NCI-H510A (cell line): ENCODE measurements at regions not wholly inside any gene's neighbourhood (a gene's known extent, or its start where the extent isn't known, plus 50 kb on each side); places are given as distances from the start of the nearest gene placed in this dataset.
"Not testable (repeated sequence)": the region's sequence is repeated elsewhere in the genome, so short reads cannot be mapped to it uniquely, and the experiment has no call there.

Experiments
- DNase-seq: peaks from one replicate; lab custom pipeline; 2025; lab: John Stamatoyannopoulos, UW

DNA sequence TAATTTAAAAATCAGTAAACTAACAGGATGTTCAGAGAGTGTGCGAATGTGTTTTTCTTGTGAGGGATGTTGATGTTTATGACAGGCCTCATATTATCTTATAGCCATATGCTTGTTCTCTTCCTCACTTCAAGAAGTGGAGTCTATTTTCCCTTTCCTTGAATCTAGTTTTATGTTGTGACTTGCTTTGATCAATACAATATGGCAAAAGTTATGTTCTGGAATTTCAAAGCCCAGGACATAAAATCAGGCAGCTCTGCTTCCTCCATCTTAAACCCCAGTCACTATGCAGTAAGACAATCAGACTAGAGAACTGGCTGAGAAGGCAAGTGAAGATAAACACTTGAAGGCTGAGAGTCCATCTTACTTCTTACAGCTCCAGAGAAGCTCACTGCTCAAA is 585.1 kb upstream of the NETO1 start:
- no peak for DNase-seq

DNA sequence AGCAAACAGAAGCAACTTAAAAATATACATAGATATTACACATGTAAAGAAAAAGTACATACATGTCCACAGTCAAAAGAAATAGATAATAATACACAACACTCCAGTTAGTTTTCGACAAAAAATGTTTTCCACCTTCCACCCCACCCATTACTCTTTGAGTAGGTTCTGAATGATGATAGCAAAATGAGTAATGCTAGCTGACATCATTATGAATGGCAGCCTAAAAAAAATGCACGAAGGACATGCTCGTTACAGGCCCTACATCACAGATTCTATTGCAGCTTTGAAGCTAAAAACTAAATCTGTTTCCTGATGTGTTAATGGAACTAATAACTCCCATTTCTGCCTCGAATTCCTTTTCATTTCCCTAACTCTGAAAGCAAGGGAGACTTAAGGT is 578.7 kb upstream of the NETO1 start:
- DNase-seq, result no peak

DNA sequence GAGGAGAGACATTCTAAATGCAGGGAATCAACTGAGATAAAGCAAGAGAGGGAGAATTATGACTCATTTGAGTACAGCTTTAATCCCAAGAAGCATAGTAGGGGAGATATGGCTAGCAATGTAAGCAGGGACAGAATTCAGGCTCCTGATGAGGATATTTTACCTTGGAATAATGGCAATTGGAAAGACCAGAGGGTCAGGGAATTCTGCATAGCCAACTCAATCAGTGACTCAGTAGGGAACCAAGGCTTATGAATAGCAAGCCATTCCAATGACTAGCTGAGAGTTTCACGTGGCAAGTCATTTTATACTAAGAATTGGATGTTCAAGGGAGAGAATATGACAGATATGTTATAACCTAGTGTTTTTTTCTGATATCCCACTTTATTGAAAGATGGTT is 563.8 kb upstream of the NETO1 start:
- DNase-seq, result no peak

DNA sequence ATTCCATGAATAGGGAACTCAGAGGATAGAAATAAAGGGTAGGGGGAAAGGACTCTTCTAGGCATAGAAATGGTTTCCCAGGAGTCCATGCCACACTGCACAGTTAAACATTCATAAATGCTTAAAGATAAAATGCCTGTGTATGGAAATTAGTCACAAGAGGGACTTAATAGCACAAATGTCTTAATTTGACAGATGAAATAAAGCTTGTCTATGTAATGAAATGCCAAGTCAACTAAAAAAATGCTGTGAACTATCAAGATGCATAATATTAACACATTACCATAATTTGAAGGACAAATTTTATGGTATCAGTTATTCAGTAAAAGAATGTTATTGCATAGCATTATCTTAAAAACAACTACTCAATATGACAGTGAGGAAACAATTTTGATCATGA is 553.2 kb upstream of the NETO1 start:
- DNase-seq, result no peak

DNA sequence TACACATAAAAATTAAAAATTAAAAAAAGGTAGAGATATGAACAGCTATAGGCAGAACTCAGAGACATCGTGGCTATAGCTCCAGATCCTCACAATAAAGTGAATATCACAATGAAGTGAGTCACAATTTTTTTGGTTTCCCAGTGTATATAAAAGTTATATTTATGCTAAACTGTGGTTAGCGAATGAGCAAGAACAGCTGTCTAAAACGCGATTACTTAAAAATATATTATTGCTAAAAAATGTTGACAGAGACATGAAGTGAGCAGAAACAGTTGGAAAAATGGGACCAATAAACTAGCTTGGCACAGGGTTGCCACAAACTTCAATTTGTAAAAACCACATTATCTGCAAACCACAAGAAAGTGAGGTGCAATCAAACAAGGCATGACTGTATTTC is 551.7 kb upstream of the NETO1 start:
- no peak for DNase-seq

DNA sequence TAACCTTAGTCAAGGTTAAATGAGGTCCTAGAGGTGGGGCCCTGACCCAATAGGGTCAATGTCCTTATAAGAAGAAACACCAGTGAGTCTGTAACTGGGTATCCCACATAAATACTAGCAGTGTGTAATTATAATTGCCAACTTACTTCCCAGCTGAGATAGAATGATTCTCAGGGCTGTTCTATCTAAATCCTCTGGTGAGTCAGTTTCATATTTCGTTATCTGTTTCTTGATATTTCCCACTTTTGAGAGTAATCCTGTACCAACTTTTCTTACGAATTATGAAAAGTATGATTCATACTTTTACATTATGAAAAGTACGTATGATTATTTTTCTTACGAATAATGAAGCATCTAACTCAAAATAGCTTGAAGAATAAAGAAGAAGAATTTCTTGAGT is 546.8 kb upstream of the NETO1 start:
- DNase-seq, result no peak

DNA sequence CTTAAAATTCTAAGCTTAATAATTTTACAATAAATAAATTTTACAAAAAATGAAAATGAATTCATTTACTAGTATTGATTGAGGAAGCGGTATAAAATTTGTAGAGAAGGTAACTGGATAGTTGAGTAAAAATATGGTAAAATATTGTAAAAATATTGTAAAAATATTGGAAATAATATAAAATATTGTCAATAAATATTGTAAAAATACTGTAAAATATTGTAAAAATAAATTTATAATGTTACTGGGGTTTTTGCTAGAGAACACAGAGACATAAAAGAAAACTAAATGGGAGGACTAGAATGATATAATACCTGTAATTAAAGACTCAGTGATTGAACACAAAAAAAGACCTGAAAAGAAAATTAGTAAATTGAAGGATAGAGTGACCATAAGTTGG is 546.3 kb upstream of the NETO1 start:
- DNase-seq, result no peak

DNA sequence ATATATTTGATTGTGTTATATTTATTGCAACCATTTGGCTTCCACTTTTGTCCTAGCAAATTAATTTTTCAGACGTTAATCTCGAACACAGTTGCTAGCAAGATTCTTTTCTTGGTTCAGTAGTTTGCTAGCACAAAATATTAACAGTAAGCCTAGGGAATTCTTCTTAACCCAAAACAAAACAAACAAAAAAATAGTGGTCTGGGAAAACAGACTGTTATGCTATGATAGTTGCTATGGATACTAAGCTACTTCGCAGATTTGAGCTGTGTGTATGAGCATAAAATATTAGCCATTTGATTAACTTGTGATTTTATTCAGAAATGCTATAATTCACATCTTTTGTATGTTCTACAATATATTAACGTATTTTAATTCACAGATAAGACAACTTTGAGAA is 541.5 kb upstream of the NETO1 start:
- DNase-seq, result no peak

DNA sequence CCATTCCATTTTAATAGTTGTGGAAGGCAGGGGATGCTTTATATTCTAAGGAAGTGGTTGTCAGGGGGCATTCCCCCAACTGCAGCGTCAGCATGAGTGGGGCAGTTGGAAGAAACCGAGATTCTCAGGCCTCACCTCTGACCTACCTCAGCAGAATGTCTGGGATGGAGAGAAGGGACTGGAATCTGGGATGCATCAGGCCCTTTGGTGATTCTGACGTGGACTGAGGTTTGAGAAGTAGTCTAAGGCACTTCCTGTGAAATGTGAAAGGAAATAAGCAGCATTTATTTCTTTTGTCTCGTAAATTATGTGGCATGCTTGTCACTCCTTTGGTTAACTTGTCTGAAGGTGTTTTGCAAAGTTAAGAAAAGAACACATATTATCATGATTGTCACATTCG is 540.7 kb upstream of the NETO1 start:
- no peak for DNase-seq

DNA sequence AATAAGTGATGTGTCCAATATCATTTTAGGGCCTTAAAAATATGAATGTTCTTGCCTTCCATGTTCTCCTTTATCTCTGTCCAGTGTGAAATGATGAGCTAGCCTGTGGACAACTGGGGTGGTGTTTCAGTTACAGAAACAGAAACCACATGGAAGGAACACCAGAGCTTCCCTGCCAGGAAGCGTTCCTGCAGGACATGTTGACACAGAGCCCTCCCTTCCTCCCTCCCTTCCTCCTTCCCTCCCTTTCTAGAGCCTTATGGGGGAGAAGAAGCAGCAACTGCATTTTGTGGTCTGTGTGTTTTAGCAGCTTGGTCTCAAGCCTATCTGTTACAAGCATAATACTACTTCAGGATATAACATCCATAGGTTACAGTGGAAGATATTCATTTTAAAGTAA is 539.7 kb upstream of the NETO1 start:
- DNase-seq, result no peak

DNA sequence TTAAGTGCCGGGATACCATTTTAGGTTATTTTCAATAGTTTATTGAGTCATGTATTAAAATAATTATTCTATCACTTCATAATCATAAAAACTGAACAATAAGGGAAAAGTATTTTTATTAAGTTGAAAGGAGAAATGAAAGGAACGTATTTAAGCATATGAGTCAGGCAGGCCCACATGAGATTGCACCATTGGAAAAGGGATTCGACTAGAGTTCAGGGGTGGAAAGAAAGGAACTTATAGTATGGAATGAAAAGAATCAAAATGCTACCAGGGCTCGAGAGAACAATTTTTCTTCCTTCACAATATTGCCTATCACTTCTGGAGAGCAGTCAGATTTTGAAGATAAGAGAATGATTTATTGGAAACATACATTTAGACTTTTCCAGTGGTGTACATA is 516.5 kb upstream of the NETO1 start:
- DNase-seq, result no peak

DNA sequence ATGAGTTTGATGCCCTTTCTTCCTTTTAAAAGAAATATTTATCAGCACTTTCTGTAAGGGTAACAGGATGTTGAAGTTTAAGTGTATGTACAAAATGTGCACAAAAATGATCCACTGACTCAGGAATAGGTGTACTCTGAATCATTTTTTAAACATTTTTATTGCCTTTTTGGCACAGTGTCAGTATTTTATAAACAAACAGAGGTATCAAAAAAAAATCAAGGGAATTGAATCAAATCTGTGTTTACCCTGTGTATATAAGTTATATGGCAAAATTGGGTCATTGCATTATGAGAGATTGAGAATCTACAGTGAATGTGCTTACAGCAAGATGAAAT is 513.9 kb upstream of the NETO1 start:
- no peak for DNase-seq

DNA sequence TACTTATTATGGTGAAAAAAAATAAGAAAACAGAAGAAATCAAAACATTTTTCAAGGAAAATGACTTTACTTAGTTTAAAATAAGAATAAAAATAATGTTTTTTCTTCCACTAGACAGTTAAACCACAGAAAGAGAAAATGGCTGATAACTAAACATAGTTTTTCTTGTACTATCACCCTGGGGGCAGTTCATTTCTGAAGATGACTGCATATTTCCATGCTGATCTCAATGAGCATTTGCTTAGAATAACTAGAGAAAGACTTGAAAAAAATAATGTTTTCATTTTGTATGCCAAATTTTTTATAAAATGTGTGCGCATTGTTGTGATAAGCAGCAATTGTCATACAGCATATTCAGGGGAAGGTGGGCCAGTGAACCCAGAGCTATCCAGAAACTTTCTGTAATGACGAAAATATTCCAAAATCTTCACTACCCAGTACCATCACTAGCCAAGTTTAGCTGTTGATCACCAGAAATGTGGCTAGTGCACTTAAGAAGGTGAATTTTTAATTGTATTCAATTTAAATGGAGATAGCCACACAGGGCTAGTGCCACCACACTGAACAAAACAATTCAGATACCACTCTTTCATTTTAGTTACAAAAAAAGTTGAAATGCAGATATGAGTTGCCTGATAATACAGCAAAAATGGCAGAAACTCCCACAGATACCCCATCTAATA is 513.4 kb upstream of the NETO1 start:
- no peak for DNase-seq

DNA sequence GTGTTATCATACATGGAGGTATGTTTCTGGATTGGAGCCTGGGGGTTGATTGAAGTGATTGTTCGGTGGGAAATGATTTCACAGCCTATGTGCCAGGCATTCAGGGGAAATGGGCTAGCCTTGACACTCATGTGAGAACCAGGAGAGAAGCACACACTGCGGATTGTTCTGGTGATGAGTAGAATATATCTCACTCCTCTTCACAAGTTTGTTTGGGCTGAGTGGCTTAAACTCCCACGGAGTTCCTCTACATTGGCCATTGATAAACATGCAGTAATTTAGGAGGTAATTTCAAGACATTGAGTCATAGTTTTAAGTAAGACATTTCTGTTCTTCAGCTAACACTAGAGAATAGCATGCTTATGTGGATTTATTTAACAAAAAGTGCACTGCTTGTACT is 498.9 kb upstream of the NETO1 start:
- no peak for DNase-seq

DNA sequence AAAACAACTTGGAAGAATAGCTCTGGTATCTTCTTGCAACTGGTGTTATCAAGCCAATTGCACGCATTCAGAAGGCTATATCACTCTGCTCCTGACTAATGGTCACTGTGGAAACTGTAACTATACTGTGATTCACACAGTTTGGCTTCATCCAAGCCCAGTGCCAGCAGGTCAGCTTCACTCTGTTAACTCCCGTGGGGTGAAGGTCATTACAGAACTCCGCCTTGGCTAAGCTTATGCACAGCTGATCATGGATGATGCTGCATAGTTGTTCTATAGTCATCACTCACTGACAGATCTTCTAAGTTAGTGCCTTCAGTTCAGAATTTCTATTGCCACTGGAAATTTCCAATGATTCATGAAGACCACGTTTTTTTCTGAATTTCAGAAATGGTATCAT is 497.2 kb upstream of the NETO1 start:
- no peak for DNase-seq

DNA sequence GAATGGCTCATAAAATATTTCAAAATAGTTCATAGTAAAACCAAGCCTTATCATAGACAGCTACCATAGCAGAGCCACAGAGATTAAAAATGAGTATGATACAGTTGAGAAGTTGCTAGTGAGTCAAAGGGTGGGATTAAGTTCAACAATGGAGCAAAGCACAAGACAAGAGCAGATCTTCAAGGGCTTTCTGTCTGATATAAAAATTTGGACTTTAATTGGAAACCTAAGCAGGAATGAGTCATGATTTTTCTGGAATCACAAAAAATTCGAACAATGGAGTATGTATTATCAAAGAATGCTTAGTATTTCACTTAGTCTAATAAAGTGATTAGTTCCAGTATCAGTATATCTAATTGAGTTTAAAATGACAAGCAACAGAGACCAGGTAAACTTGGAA is 487.3 kb upstream of the NETO1 start:
- DNase-seq, result no peak

DNA sequence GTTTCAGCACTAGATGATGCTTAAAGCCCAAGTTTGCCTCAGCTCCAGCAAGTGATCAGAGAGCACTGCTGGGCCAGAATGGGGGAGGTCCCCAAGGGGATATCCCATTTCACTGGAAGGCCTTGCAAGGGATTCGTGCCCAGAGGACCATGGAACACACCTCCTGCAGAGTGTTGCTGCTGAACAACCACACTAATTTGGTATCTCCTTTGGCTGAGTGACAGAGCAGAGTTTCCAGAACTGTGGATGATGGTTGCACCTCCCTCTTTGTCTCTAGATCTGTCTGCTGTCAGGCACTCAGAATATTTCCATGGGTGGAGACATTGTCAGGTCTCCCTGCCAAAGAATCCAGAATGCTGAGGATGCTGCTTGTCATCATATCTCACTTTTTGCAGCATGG is 484.8 kb upstream of the NETO1 start:
- DNase-seq, result no peak

DNA sequence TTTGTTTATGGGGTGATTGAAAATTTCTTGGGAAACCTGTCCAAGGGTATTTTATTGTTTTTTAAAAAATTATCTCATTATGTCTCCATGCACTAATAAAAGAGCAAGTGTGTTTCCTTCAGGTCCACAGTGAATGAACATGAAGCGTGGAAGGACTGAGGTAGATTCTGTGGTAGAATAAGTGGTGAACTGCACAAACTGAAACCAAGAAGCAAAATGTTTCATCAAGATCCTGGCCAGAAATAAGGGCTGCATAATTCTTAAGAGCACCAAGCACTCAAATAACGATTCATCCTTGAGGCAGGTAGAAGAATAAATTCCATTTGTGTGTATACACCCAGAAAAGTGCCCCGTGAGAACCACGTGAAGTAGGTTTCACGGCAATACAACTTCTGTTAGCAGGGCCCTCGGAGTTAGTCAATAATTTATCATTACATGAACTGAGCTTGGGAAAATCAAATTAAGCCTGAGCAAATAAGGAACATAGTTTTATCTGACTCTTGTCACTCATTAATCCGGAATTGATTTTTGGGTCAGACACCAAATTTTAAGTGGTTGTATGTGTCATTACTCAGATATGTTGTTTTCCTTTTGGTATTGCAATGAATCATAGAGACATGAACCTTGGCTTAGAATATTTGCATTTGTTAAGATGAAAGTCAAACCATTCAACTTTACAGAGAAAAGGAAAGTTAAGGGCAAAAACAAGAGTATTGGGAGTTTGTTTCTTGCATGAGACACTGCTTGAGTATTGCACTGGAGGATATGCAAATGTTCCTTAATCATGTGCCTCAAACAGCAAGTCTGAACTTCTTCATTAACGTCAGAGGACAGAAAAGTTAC is 472.6 kb upstream of the NETO1 start:
- DNase-seq, result no peak

DNA sequence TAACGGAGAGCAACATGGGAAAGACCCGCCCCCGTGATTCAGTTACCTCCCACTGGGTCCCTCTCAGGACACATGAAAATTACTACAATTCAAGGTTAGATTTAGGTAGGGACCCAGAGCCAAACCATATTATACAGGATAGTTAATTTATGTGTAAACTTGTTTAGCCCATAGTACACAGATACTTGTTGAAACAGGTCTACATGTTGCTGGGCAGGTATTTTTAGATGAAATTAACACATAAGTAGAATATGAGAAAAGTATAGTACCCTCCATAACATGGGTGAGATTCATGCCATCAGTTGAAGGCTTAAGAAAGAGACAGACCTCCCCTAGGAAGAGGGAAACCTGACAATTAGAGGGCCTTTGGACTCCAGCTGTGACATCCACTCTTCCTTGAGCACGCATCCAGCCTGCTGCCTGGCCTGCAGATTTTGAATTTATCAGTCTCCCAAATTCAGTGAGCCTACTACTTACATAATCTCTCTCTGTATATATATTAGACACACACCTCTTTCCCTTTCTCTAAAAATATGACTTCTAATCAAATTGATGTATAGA is 463.5 kb upstream of the NETO1 start:
- no peak for DNase-seq

DNA sequence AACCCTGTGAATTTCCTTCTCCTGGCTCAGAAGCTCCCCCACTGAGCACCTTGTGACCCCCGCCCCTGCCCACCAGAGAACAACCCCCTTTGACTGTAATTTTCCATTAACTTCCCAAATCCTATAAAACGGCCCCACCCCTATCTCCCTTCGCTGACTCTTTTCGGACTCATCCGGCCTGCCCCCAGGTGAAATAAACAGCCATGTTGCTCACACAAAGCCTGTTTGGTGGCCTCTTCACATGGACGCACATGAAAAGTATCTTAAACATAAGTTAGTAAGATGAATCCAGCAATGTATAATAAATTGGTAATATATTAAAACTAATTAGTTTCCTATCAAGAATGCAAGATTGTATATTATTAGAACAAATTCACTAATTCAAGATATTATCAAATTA is 462.3 kb upstream of the NETO1 start:
- not testable (repeated sequence) for DNase-seq

DNA sequence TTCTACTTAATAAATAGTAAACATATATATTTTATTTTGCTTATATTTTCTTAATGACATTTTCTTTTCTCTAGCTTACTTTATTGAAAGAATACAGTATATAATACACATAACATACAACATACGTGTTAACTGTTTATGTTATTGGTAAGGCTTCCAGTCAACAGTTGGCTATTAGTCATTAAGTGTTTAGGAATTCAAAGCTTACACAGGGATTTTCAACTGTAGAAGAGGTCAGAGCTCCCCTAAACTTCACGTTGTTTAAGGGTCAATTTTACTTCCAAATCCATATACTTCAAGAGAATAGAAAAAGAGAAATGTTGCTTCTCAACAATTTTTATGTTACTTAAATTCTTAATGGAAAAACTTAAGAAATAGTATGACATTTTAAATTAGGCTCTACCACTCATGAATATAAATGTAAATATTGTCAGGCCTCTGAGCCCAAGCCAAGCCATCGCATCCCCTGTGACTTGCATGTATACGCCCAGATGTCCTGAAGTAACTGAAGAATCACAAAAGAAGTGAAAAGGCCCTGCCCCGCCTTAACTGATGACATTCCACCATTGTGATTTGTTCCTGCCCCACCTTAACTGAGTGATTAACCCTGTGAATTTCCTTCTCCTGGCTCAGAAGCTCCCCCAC is 456.5 kb upstream of the NETO1 start:
- not testable (repeated sequence) for DNase-seq

DNA sequence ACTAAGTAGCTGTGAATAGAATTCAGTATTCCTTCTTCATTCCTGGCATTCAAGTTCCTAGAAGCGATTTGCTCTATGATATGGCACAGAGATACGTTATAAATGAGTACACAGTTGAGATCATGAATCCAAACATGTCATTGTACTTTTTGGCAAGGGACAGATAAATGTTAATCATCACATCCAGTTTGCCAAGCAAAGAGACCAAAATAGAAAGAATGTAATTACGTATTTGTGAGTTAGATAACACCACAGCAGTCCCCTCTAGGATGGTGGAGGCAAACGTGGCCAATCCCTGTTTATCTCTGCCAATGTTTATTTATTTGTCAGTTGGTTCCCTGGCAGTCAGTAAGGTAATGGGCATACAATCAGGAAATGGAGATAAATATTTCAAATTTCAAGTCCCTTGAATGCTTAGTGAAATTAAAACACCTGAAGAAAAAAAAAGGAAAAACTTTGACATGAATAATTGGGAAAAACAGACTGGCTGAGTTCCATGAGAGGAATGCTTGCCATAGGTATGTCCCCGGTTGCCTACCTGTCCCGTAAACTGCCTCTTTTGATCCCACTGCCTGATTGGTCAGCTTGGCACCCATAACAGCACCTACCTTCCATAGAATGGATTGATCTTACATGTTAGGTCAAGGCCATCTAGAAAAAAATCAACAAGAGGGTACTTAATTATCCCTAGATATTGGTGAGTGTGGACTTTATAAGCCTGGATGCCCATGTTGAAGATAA is 451.1 kb upstream of the NETO1 start:
- DNase-seq, result no peak
